Esophagus muscularis mucosa (tissue), 4 donors: ENCODE measurements at regions not wholly inside any gene's neighbourhood (a gene's known extent, or its start where the extent isn't known, plus 50 kb on each side); places are given as distances from the start of the nearest gene placed in this dataset.

Experiments used
- DNase-seq: peaks from one replicate; pipeline ENCODE4 v3.0.0-alpha.2; 2017; ENCODE audit errors: extremely low spot score
- H3K27ac ChIP-seq, 4 donors: fragments of 200-600 bp; sonication (generic); replicated peaks in 1 of 4; 1 replicate in 3 of 4; 2 replicates in 1 of 4; pipeline ENCODE4 v1.5.1; 2016 to 2019; ENCODE audit warnings: mild to moderate bottlenecking in 1 of 4
- H3K27me3 ChIP-seq, 4 donors: fragments of 200-600 bp; sonication (generic); one replicate each; pipeline versions ENCODE4 v1.5.1 to v1.6.0; 2016 to 2019
- H3K36me3 ChIP-seq, 4 donors: fragments of 200-600 bp; sonication (generic); one replicate each; pipeline ENCODE4 v1.5.1; 2016 to 2019
- H3K4me1 ChIP-seq, 4 donors: fragments of 200-600 bp; sonication (generic); one replicate each; pipeline ENCODE4 v1.5.1; 2016 to 2019
- H3K4me3 ChIP-seq, 4 donors: fragments of 200-600 bp; sonication (generic); 1 replicate in 2 of 4; 2 replicates in 2 of 4; pipeline ENCODE4 v1.5.1; 2016 to 2019; ENCODE audit warnings: mild to moderate bottlenecking in 4 of 4, moderate library complexity in 1 of 4
- H3K9me3 ChIP-seq, 4 donors: fragments of 200-600 bp; sonication (generic); 1 replicate in 3 of 4; 2 replicates in 1 of 4; pipeline ENCODE4 v1.5.1; 2016 to 2019
- CTCF ChIP-seq, 3 experiments: fragments of 200-600 bp in 2 of 3; fragments of 450-650 bp in 1 of 3; sonication (generic) in 2 of 3; IDR thresholded peaks; one replicate each; pipeline ENCODE4 v1.5.1; 2017 to 2019; ENCODE audit warnings: antibody characterized with exemption in 3 of 3, mild to moderate bottlenecking in 2 of 3, moderate library complexity in 1 of 3
- EP300 ChIP-seq: sonication (generic); formaldehyde crosslinking; IDR thresholded peaks from one replicate; pipeline ENCODE4 v1.6.1; 2017; ENCODE audit warnings: antibody characterized with exemption
- POLR2A ChIP-seq: fragments of 450-650 bp; IDR thresholded peaks from one replicate; pipeline ENCODE4 v1.6.1; 2017; ENCODE audit warnings: antibody characterized with exemption, moderate library complexity, mild to moderate bottlenecking, low read depth
- POLR2AphosphoS5 ChIP-seq, 2 donors: sonication (generic); formaldehyde crosslinking; IDR thresholded peaks; one replicate each; pipeline ENCODE4 v1.6.1; 2017; ENCODE audit warnings: antibody characterized with exemption in 2 of 2
- WGBS: methylation state at CpG from one replicate; pipeline ENCODE4 v1.1.5; 2018; 5-methylcytosine and 5-hydroxymethylcytosine counted together
- intact Hi-C: fragments of 100-400 bp; cut with DNase I; formaldehyde crosslinking; loops from one replicate; pipeline ENCODE4 v1.15.1; 2023

GRCh38 chr5:155275222-155275621, 261.7 kb downstream of the KIF4B start:
- intact Hi-C loops = no loop called here
- no peak for TF ChIP-seq POLR2A
- no peak for TF ChIP-seq EP300
- TF ChIP-seq CTCF (IDR thresholded peaks at IDR 0.05) = no peak
- TF ChIP-seq POLR2AphosphoS5 (IDR thresholded peaks at IDR 0.05) = no peak
- no peaks in the 10 kb centered on the region for H3K36me3 ChIP-seq
- H3K4me3 ChIP-seq = no peak overlapping the region
- WGBS = 72% methylated on average over 6 of the region's 6 CpGs
- DNase-seq = no peak
- no peak overlapping the region for H3K27ac ChIP-seq
- H3K27me3 ChIP-seq = no peaks in the 10 kb centered on the region
- H3K4me1 ChIP-seq = no peaks in the 10 kb centered on the region
- no peaks in the 10 kb centered on the region for H3K9me3 ChIP-seq

GRCh38 chr5:155276231-155276630, 262.7 kb downstream of the KIF4B start:
- DNase-seq = no peak
- 94% methylated on average over 3 of the region's 3 CpGs for WGBS
- H3K27ac ChIP-seq = no peak overlapping the region
- no peaks in the 10 kb centered on the region for H3K27me3 ChIP-seq
- TF ChIP-seq EP300 (no peak), CTCF (IDR thresholded peaks at IDR 0.05) (no peak), POLR2A (no peak), POLR2AphosphoS5 (IDR thresholded peaks at IDR 0.05) (no peak)
- no peaks in the 10 kb centered on the region for H3K4me1 ChIP-seq
- H3K9me3 ChIP-seq = no peaks in the 10 kb centered on the region
- no peak overlapping the region for H3K4me3 ChIP-seq
- no peaks in the 10 kb centered on the region for H3K36me3 ChIP-seq
- intact Hi-C loops = no loop called here

- H3K4me1 ChIP-seq = no peaks in the 10 kb centered on the region
- H3K27ac ChIP-seq = no peak overlapping the region
- no peak for DNase-seq
- no peaks in the 10 kb centered on the region for H3K9me3 ChIP-seq
- 75% methylated on average over 4 of the region's 4 CpGs for WGBS
- H3K27me3 ChIP-seq = no peaks in the 10 kb centered on the region
- H3K4me3 ChIP-seq = no peak overlapping the region
- TF ChIP-seq CTCF (IDR thresholded peaks at IDR 0.05) (no peak), POLR2A (no peak), EP300 (no peak), POLR2AphosphoS5 (IDR thresholded peaks at IDR 0.05) (no peak)
- H3K36me3 ChIP-seq = no peaks in the 10 kb centered on the region
- intact Hi-C loops = no loop called here
These were observed 265.0 kb downstream of the KIF4B start for GRCh38 chr5:155278532-155278931.

GRCh38 chr5:155282503-155283107, 269.1 kb downstream of the KIF4B start:
- no peaks in the 10 kb centered on the region for H3K9me3 ChIP-seq
- H3K36me3 ChIP-seq = no peaks in the 10 kb centered on the region
- WGBS = 80% methylated on average over 6 of the region's 6 CpGs
- no peak overlapping the region for H3K27ac ChIP-seq
- DNase-seq = no peak
- intact Hi-C loops = no loop called here
- H3K27me3 ChIP-seq = no peaks in the 10 kb centered on the region
- no peaks in the 10 kb centered on the region for H3K4me1 ChIP-seq
- TF ChIP-seq POLR2AphosphoS5 (IDR thresholded peaks at IDR 0.05) (no peak), POLR2A (no peak), EP300 (no peak), CTCF (IDR thresholded peaks at IDR 0.05) (no peak)
- no peak overlapping the region for H3K4me3 ChIP-seq

GRCh38 chr5:155285706-155286105, 272.2 kb downstream of the KIF4B start:
- TF ChIP-seq POLR2A (no peak), EP300 (no peak), CTCF (IDR thresholded peaks at IDR 0.05) (no peak), POLR2AphosphoS5 (IDR thresholded peaks at IDR 0.05) (no peak)
- H3K4me1 ChIP-seq = no peaks in the 10 kb centered on the region
- no peaks in the 10 kb centered on the region for H3K9me3 ChIP-seq
- H3K36me3 ChIP-seq = no peaks in the 10 kb centered on the region
- H3K27ac ChIP-seq = no peak overlapping the region
- 56% methylated on average over 1 of the region's 1 CpG for WGBS
- DNase-seq = no peak
- H3K27me3 ChIP-seq = no peaks in the 10 kb centered on the region
- intact Hi-C loops = no loop called here
- H3K4me3 ChIP-seq = no peak overlapping the region
